Renal cortical epithelial cell (primary cell): ENCODE measurements at regions not wholly inside any gene's neighbourhood (a gene's known extent, or its start where the extent isn't known, plus 50 kb on each side); places are given as distances from the start of the nearest gene placed in this dataset.

Experiments
- DNase-seq: peaks from one replicate; pipeline ENCODE4 v3.0.0-alpha.2; 2011; ENCODE audit warnings: low read depth

DNA sequence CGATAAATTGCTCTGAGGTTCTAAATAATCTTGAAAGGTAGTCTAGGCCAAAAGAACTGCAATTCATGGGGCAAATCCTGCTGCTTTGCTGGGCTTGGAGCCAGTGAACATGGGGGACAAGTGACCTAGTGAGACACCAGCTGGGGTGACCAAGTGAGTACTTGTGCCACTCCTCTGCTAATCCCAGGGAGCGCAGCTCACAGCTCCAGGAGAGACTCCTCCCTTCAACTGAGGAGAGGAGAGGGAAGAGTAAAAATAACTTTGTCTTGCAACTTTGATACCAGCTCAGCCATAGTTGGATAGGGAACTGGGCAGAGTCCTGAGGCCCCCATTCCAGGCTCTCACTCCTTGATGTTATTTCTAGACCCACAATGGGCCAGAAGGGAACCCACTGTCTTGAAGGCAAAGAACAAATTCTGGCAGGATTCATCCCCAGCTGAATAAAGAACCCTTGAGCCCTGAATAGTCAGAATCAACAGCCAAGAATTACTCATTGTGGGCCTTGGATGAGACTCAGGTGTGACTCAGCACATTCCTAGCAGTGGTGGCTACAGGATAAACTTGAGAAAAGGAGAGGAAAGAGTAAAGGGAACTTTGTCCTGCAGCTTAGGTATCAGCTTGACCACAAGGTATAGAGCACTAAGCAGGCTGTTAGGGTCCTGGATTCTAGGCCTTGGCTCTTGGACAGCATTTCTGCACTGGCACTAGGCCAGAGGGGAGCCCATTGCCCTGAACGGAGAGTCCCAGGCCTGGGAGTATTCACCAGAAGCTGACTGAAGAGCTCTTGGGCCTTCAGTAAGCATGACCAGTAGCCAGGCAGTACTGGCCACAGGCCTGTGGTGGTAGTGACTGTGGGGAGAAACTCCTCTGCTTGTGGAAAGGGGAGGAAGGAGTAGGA is 288.3 kb upstream of the CDH18 start:
- peak; percentile 80 for DNase-seq

DNA sequence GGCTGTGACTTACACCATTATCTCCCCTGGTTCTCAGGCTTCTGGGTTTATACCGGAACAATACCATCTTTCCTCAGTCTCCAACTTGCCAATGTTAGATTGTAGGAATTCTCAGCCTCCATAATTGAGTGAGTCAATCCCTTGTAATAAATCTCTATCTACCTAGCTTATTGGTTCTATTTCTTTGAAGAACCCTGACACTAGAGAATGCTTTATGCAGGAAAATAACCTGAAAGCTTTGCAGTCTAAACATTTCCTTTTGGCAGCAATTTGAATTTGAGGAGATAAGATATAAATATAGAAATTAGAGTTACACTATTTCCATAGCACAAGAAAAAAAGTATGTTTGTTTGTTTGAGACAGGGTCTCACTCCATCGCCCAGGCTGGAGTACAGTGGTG is 278.1 kb upstream of the CDH18 start:
- peak; percentile 3 for DNase-seq

GRCh38 chr5:20262896-20263295 is 274.9 kb upstream of the CDH18 start:
- DNase-seq, result no peak

- DNase-seq, result no peak
Observed at GRCh38 chr5:20254748-20255147, 266.7 kb upstream of the CDH18 start.

DNA sequence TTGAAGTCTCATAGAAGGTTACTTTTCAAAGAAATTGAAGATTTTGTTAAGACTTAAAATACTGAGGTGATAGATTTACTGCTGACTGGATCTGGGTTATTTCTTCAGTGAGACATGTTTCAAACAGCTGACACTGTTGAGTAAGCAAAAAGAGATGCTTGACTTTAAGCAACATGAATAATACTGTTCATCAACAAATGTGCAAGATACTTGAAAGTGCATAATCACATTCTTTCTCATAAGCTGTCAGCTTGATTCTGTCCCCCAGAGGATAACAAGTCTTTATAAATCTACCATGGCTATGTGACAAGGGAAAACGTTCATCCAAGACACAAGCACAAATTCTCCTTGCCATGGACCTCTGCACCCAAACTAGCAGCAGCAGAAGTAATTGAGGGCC is 260.1 kb upstream of the CDH18 start:
- no peak for DNase-seq

GRCh38 chr5:20245432-20245974 is 257.5 kb upstream of the CDH18 start:
- no peak for DNase-seq

DNA sequence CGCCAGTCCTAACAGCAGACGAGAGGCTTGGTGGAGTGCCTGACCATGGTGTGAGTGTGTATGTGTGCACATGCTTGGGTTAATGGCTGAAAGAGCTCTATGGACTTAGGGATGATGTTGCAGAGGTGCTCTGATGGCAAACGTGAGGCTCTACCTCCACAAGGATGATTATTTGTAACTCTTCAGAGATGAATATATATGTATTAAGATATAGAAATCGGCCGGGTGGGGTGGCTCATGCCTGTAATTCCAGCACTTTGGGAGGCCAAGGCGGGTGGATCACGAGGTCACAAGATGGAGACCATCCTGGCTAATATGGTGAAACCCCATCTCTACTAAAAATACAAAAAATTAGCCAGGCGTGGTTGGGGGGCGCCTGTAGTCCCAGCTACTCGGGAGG is 253.4 kb upstream of the CDH18 start:
- DNase-seq, result no peak

GRCh38 chr5:20231040-20231439 is 243.0 kb upstream of the CDH18 start:
- DNase-seq, result no peak

GRCh38 chr5:20230010-20230409 is 242.0 kb upstream of the CDH18 start:
- DNase-seq, result no peak

DNA sequence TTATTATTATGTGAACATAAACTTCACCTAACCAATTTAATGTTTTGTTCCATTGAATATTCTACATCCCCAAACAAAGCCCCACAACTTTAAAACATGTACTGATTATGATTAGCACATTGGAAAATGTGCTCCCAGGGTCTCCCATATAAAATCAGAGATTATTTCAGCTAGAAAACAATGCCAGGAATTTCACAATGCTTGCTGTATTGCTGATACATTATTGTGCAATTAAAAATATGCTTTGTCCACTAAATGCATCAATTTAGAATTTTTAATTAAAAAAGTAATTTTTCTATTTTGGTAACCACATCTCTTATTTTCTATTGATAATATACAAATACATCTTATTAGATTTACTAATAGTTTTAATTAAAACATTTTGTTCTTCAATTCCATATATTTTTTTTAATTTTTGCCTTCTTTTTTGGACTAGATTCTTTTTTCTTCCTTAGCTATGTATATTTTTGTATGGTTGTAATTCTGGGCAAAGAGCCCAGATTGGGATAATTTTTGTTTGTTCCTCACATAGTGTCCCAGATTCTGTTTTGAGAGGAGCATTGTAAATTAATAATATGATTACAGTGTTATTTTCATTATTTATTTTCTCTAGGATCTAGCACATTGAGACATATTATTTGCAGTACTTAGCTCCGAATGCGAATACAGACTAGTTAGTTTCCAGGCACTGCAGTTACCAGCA is 241.5 kb upstream of the CDH18 start:
- no peak for DNase-seq

GRCh38 chr5:20224966-20225365 is 237.0 kb upstream of the CDH18 start:
- DNase-seq, result no peak

GRCh38 chr5:20224046-20224445 is 236.0 kb upstream of the CDH18 start:
- no peak for DNase-seq

- no peak for DNase-seq
Observed at GRCh38 chr5:20223451-20223850, 235.5 kb upstream of the CDH18 start.

DNA sequence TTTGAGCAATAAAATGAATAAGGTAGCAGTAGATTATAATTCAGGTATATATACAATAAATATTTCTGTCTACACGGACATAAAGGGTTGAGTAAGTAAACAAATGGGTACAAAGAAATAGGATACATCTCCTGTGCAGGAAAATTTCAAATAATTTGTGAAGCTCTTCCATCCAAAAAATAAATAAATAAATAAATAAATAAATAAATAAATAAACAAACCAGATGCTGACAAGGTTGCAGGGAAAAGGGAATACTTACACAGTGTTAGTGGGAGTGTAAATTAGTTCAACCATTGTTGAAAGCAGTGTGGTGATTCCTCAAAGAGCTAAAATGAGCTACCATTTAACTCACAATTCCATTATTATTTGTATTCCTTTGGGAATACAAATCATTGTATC is 227.3 kb upstream of the CDH18 start:
- no peak for DNase-seq

DNA sequence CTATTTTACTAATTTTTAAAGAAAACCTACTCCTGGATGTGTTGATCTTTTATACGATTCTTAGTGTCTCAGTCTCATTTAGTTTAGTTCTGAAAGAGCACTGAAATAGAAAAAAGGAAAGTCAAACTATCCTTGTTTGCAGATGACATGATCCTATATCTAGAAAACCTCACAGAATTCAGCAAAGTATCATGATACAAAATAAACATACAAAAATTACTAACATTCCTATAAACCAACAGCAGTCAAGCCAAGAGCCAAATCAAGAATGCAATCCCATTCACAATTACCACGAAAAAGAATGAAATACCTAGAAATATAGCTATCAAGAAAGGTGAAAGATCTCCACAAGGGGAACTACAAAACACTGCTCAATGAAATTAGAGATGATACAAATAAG is 225.8 kb upstream of the CDH18 start:
- no peak for DNase-seq

GRCh38 chr5:20212701-20213100 is 224.7 kb upstream of the CDH18 start:
- no peak for DNase-seq

GRCh38 chr5:20166456-20166855 is 178.5 kb upstream of the CDH18 start:
- DNase-seq, result no peak

- no peak for DNase-seq
Observed at GRCh38 chr5:20158006-20158405, 170.0 kb upstream of the CDH18 start.

GRCh38 chr5:20157089-20157488 is 169.1 kb upstream of the CDH18 start:
- DNase-seq, result no peak

DNA sequence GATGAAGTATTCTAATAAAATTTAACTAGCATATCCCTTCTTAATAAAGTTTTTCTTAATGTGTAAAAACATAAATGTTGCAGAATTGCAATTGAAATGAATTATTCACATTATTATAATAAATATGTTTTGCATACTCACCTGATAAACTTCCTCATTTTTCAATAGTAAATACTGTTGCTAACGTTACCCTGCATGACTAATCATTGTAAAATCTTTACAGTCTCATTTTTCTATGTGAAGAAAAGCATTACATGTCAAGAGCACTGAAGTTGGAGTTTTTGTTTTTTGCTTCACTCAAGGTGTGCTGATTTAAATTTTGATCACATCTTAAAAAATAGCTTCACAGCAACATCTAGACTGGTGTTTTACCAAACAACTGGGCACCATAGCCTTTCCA is 157.2 kb upstream of the CDH18 start:
- DNase-seq, result no peak

DNA sequence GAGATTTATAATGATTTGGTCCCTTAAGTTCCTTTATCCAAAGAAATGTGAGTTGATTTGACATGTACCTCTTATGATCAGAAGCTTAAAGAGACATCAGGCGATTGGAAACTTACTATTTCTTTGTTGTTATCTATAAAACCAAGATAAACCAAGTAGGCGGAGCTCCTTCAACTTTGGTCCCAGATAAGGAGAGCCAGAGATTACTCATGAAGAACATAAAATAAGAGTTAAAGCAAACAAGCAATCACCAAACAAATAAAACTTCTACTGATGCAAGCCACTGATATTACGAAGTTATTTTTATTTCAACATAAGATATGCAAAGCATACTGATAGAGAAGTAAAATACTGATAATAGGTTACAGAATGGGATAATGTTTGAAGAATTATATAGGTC is 141.5 kb upstream of the CDH18 start:
- no peak for DNase-seq

DNA sequence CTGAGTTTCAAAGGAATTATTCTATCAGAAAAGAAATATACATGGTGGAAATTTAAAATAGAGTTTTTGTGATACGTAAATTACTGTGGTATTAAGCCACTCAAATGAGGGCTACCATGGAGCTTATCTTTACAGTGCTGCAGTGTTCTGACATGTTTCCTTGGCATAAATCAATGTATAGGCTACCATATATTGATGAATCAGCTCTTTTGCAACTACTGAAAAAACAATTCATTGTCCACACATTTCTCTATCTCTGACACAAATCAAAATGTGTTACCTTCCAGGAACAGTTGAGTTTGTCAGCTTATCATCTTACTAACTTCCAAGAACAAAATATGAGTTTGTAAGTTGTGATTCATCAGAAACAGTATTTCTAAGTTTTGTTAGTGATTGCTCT is 140.3 kb upstream of the CDH18 start:
- DNase-seq, result no peak

- DNase-seq, result no peak
Observed at GRCh38 chr5:20114526-20114925, 126.5 kb upstream of the CDH18 start.
